HEK293 (cell line): ENCODE measurements at regions not wholly inside any gene's neighbourhood (a gene's known extent, or its start where the extent isn't known, plus 50 kb on each side); places are given as distances from the start of the nearest gene placed in this dataset.
"Not testable (repeated sequence)": the region's sequence is repeated elsewhere in the genome, so short reads cannot be mapped to it uniquely, and the experiment has no call there.

Experiments used
- CTCF ChIA-PET: fragments of 350-600 bp; formaldehyde crosslinking; extraction: SDS; loops from one replicate; lab custom pipeline; 2021; ENCODE audit warnings: antibody characterized with exemption; lab: Yijun Ruan, JAX
- POLR2A ChIA-PET: fragments of 300-600 bp; formaldehyde crosslinking; extraction: SDS; loops from one replicate; lab custom pipeline; 2020; ENCODE audit warnings: antibody characterized with exemption, inconsistent platforms; lab: Yijun Ruan, JAX
- H3K27ac ChIP-seq: fragments of 200-500 bp; sonication (Bioruptor generic); 2 replicates; pipeline ENCODE4 v1.5.1; 2014; ENCODE audit warnings: low read depth, low read length, control low read depth, inconsistent platforms; ENCODE audit errors: extremely low read depth
- H3K36me3 ChIP-seq, 2 experiments: fragments of 200-500 bp in 1 of 2; sonication (Bioruptor generic) in 1 of 2; 1 replicate in 1 of 2; 2 replicates in 1 of 2; pipeline ENCODE4 v1.5.1; 2014 to 2017; ENCODE audit warnings: inconsistent platforms in 2 of 2, low read length in 2 of 2; ENCODE audit not compliant: control insufficient read depth in 2 of 2, insufficient read depth in 1 of 2
- H3K4me1 ChIP-seq: fragments of 200-500 bp; sonication (Bioruptor generic); 2 replicates; pipeline ENCODE4 v1.5.1; 2014; ENCODE audit warnings: mild to moderate bottlenecking, low read length, inconsistent platforms; ENCODE audit not compliant: control insufficient read depth, insufficient read depth
- H3K4me3 ChIP-seq: 2 replicates; pipeline ENCODE4 v1.5.1; 2011; ENCODE audit warnings: low read depth, mild to moderate bottlenecking, control low read depth, low read length, moderate library complexity
- H3K9me3 ChIP-seq: fragments of 200-500 bp; sonication (Bioruptor generic); 2 replicates; pipeline ENCODE4 v1.5.1; 2014; ENCODE audit warnings: low read depth, low read length, inconsistent platforms; ENCODE audit not compliant: control insufficient read depth, insufficient read depth
- HOXC10 ChIP-seq: sonication (generic); formaldehyde crosslinking; IDR thresholded peaks from 2 replicates; pipeline ENCODE4 v1.8.1; 2023; ENCODE audit warnings: mild to moderate bottlenecking, missing genetic modification reagents
- KLF16 ChIP-seq: fragments of 450-650 bp; formaldehyde crosslinking; IDR thresholded peaks from 2 replicates; pipeline ENCODE4 v1.5.1; 2017; ENCODE audit warnings: missing biosample characterization, missing genetic modification characterization
- WT1 ChIP-seq: fragments of 450-650 bp; formaldehyde crosslinking; IDR thresholded peaks from 2 replicates; pipeline ENCODE4 v1.5.1; 2016; ENCODE audit warnings: missing biosample characterization, missing genetic modification characterization
- ZFP37 ChIP-seq: fragments of 450-650 bp; formaldehyde crosslinking; IDR thresholded peaks from 2 replicates; pipeline ENCODE4 v1.5.1; 2016; ENCODE audit warnings: missing biosample characterization, missing genetic modification characterization
- ZFP41 ChIP-seq: fragments of 450-650 bp; formaldehyde crosslinking; IDR thresholded peaks from 2 replicates; pipeline ENCODE4 v1.5.1; 2016; ENCODE audit warnings: missing biosample characterization, missing genetic modification characterization, borderline replicate concordance
- ZNF292 ChIP-seq: fragments of 450-650 bp; formaldehyde crosslinking; IDR thresholded peaks from 2 replicates; pipeline ENCODE4 v1.5.1; 2016; ENCODE audit warnings: low read depth, missing biosample characterization, missing genetic modification characterization, borderline replicate concordance
- ZNF341 ChIP-seq: fragments of 450-650 bp; formaldehyde crosslinking; IDR thresholded peaks from 2 replicates; pipeline ENCODE4; 2016; ENCODE audit warnings: low read depth, missing biosample characterization, missing genetic modification characterization
- ZNF391 ChIP-seq: fragments of 450-650 bp; formaldehyde crosslinking; IDR thresholded peaks from 2 replicates; pipeline ENCODE4 v1.5.1; 2016; ENCODE audit warnings: low read depth, missing biosample characterization, missing genetic modification characterization, borderline replicate concordance
- ZNF549 ChIP-seq: fragments of 450-650 bp; IDR thresholded peaks from 2 replicates; pipeline ENCODE4 v1.5.1; 2018; ENCODE audit warnings: missing biosample characterization, missing genetic modification characterization, mild to moderate bottlenecking, inconsistent platforms, moderate library complexity
- ZNF596 ChIP-seq: fragments of 450-650 bp; IDR thresholded peaks from 2 replicates; pipeline ENCODE4 v1.5.0; 2018; ENCODE audit warnings: missing biosample characterization, mild to moderate bottlenecking, missing genetic modification characterization, moderate library complexity
- ZNF610 ChIP-seq: fragments of 450-650 bp; formaldehyde crosslinking; IDR thresholded peaks from 2 replicates; pipeline ENCODE4 v1.5.1; 2016; ENCODE audit warnings: missing biosample characterization, missing genetic modification characterization, borderline replicate concordance
- ZNF624 ChIP-seq: fragments of 450-650 bp; formaldehyde crosslinking; IDR thresholded peaks from 2 replicates; pipeline ENCODE4 v1.5.1; 2017; ENCODE audit warnings: missing biosample characterization, missing genetic modification characterization
- ZNF792 ChIP-seq: fragments of 450-650 bp; formaldehyde crosslinking; IDR thresholded peaks from 2 replicates; pipeline ENCODE4 v1.5.1; 2016; ENCODE audit warnings: missing biosample characterization, missing genetic modification characterization
- ZSCAN23 ChIP-seq: fragments of 450-650 bp; formaldehyde crosslinking; IDR thresholded peaks from 2 replicates; pipeline ENCODE4 v1.5.1; 2016; ENCODE audit warnings: missing biosample characterization, missing genetic modification characterization
- TF ChIP-seq, protein P1 (sequence below): fragments of 450-650 bp; formaldehyde crosslinking; IDR thresholded peaks from 2 replicates; pipeline ENCODE4 v1.5.1; 2016; ENCODE audit warnings: missing biosample characterization, missing genetic modification characterization
- TF ChIP-seq, protein P2 (sequence below): fragments of 450-650 bp; formaldehyde crosslinking; IDR thresholded peaks from 2 replicates; pipeline ENCODE4 v1.5.1; 2016; ENCODE audit warnings: missing biosample characterization, missing genetic modification characterization
- TF ChIP-seq, protein P3 (sequence below): fragments of 450-650 bp; formaldehyde crosslinking; IDR thresholded peaks from 2 replicates; pipeline ENCODE4 v1.5.1; 2016; ENCODE audit warnings: missing biosample characterization, missing genetic modification characterization, borderline replicate concordance
- TF ChIP-seq, protein P4 (sequence below): fragments of 450-650 bp; formaldehyde crosslinking; IDR thresholded peaks from 2 replicates; pipeline ENCODE4 v1.5.1; 2016; ENCODE audit warnings: missing biosample characterization, missing genetic modification characterization
- TF ChIP-seq, protein P5 (sequence below): fragments of 450-650 bp; formaldehyde crosslinking; IDR thresholded peaks from 2 replicates; pipeline ENCODE4 v1.5.1; 2016; ENCODE audit warnings: missing biosample characterization, missing genetic modification characterization

DNA sequence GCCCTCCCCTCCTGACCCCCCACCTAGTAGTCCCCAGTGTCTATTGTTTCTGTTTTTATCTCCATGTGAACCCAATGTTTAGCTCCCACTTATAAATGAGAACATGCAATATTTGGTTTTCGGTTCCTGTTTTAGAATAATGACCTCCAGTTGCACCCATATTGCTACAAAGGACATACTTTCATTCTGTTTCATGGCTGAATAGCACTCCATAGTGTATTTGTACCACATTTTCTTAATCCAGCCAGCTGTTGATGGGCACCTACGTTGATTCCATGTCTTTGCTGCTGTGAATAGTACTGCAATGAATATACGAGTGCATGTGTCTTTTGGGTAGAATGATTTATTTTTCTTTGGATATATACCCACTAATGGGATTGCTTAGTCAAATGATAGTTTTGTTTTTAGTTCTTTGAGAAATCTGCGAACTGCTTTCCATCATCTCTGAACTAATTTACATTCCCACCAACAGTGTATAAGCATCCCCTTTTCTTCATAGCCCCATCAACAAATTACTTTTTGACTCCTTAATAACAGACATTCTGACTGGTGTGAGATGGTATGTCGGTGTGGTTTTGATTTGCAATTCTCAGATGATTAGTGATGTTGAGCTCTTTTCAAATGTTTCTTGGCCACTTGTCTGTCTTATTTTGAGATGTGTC is 128.4 kb upstream of the PHYHIPL start (continued):
- TF ChIP-seq, protein P1, sequence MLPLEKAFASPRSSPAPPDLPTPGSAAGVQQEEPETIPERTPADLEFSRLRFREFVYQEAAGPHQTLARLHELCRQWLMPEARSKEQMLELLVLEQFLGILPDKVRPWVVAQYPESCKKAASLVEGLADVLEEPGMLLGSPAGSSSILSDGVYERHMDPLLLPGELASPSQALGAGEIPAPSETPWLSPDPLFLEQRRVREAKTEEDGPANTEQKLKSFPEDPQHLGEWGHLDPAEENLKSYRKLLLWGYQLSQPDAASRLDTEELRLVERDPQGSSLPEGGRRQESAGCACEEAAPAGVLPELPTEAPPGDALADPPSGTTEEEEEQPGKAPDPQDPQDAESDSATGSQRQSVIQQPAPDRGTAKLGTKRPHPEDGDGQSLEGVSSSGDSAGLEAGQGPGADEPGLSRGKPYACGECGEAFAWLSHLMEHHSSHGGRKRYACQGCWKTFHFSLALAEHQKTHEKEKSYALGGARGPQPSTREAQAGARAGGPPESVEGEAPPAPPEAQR (tag by site-specific recombination), result no peak
- TF ChIP-seq ZNF391 (tag by site-specific recombination) (no peak), ZNF292 (tag by site-specific recombination) (no peak), ZNF610 (tag by site-specific recombination) (no peak)
- TF ChIP-seq, protein P2, sequence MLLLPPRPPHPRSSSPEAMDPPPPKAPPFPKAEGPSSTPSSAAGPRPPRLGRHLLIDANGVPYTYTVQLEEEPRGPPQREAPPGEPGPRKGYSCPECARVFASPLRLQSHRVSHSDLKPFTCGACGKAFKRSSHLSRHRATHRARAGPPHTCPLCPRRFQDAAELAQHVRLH (tag by site-specific recombination), result no peak

DNA sequence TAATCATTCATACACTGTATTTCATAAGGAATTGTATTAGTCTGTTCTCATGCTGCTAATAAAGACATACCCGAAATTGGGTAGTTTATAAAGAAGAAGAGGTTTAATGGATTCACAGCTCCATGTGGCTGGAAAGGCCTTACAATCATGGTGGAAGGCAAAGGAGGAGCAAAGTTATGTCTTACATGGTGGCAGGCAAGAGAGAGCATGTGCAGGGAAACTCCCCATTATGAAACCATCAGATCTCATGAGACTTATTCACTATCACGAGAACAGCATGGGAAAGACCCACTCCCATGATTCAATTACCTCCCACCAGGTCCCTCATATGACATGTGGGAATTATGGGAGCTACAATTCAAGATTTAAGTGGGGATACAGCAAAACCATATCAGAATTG is 122.9 kb upstream of the PHYHIPL start:
- POLR2A ChIA-PET, H3K36me3 ChIP-seq, H3K9me3 ChIP-seq, H3K4me1 ChIP-seq, H3K4me3 ChIP-seq, H3K27ac ChIP-seq, CTCF ChIA-PET: not testable (repeated sequence)

DNA sequence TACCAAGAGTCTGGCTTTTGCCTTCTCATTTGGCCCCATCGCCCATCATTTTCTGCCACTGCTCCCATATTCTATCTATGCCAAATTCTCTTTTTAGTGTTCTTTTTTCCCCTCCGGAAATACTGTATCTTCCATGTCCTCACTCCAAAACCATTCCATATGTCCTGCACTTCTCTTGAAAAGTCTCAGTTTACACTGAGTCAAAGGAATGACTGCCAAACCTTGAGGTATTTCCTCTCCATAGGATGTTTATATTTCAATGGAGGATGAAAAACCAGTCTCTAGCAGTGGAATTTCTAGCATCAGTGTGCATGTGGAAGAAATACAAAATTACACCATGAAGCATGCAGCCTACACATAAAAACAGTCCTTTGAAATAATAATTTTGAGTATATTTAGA is 121.4 kb upstream of the PHYHIPL start:
- H3K4me3 ChIP-seq, result no peak overlapping the region
- H3K36me3 ChIP-seq, result no peaks in the 10 kb centered on the region
- H3K27ac ChIP-seq, result no peak overlapping the region
- TF ChIP-seq, protein P3, sequence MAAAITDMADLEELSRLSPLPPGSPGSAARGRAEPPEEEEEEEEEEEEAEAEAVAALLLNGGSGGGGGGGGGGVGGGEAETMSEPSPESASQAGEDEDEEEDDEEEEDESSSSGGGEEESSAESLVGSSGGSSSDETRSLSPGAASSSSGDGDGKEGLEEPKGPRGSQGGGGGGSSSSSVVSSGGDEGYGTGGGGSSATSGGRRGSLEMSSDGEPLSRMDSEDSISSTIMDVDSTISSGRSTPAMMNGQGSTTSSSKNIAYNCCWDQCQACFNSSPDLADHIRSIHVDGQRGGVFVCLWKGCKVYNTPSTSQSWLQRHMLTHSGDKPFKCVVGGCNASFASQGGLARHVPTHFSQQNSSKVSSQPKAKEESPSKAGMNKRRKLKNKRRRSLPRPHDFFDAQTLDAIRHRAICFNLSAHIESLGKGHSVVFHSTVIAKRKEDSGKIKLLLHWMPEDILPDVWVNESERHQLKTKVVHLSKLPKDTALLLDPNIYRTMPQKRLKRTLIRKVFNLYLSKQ (tag by site-specific recombination), result no peak
- TF ChIP-seq ZNF549, result no peak
- no peak for TF ChIP-seq ZNF341
- no peak for TF ChIP-seq ZNF624 (tag by site-specific recombination)
- TF ChIP-seq, protein P4, sequence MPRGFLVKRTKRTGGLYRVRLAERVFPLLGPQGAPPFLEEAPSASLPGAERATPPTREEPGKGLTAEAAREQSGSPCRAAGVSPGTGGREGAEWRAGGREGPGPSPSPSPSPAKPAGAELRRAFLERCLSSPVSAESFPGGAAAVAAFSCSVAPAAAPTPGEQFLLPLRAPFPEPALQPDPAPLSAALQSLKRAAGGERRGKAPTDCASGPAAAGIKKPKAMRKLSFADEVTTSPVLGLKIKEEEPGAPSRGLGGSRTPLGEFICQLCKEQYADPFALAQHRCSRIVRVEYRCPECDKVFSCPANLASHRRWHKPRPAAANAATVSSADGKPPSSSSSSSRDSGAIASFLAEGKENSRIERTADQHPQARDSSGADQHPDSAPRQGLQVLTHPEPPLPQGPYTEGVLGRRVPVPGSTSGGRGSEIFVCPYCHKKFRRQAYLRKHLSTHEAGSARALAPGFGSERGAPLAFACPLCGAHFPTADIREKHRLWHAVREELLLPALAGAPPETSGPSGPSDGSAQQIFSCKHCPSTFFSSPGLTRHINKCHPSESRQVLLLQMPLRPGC (tag by site-specific recombination), result no peak
- TF ChIP-seq HOXC10, result no peak
- no peak for TF ChIP-seq KLF16 (tag by site-specific recombination)
- no peak for TF ChIP-seq ZNF792 (tag by site-specific recombination)
- TF ChIP-seq, protein P5, sequence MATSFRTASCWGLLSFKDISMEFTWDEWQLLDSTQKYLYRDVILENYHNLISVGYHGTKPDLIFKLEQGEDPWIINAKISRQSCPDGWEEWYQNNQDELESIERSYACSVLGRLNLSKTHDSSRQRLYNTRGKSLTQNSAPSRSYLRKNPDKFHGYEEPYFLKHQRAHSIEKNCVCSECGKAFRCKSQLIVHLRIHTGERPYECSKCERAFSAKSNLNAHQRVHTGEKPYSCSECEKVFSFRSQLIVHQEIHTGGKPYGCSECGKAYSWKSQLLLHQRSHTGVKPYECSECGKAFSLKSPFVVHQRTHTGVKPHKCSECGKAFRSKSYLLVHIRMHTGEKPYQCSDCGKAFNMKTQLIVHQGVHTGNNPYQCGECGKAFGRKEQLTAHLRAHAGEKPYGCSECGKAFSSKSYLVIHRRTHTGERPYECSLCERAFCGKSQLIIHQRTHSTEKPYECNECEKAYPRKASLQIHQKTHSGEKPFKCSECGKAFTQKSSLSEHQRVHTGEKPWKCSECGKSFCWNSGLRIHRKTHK (tag by site-specific recombination), result no peak
- no peak for TF ChIP-seq ZFP37 (tag by site-specific recombination)
- TF ChIP-seq ZNF596 (tag by site-specific recombination), result no peak
- TF ChIP-seq WT1 (tag by site-specific recombination), result no peak
- no peak for TF ChIP-seq ZSCAN23 (tag by site-specific recombination)
- no peak for TF ChIP-seq ZFP41 (tag by site-specific recombination)
- ChIA-PET CTCF (no interaction called here), POLR2A (no interaction called here)
- no peaks in the 10 kb centered on the region for H3K4me1 ChIP-seq
- H3K9me3 ChIP-seq, result no peaks in the 10 kb centered on the region
